ENCODE measurements at regions not wholly inside any gene's neighbourhood (a gene's known extent, or its start where the extent isn't known, plus 50 kb on each side); places are given as distances from the start of the nearest gene placed in this dataset.
"Not testable (repeated sequence)": the region's sequence is repeated elsewhere in the genome, so short reads cannot be mapped to it uniquely, and the experiment has no call there.

- no peak for TF ChIP-seq CTCF (IDR thresholded peaks at IDR 0.05)
- no peaks in the 10 kb centered on the region for H3K9me3 ChIP-seq
- no peaks in the 10 kb centered on the region for H3K4me1 ChIP-seq
Measured at GRCh38 chr14:105710119-105711043, 184.0 kb downstream of the TMEM121 start.

DNA sequence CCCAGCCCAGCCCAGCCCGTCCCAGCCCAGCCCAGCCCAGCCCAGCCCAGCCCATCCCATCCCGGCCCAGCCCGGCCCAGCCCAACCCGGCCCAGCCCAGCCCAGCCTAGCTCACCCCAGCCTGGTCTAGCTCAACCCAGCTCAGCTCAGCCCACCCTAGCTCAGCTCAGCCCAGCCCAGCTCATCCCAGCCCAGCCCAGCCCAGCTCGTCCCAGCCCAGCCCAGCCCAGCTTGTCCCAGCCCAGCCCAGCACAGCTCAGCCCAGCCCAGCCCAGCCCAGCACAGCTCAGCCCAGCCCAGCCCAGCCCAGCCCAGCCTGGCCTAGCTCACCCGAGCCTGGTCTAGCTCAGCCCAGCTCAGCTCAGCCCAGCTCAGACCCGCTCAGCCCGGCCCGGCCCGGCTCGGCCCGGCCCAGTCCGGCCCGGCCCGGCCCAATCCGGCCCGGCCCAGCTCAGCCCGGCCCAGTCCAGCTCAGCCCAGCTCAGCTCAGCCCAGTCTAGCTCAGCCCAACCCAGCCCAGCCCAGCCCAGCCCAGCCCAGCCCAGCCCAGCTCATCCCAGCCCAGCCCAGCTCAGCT lies 184.7 kb downstream of the TMEM121 start:
- Histone ChIP-seq H3K4me1 (no peaks in the 10 kb centered on the region), H3K9me3 (no peaks in the 10 kb centered on the region), H3K4me3 (no peak overlapping the region), H3K27me3 (peaks cover 0 to under 1% of the 10 kb centered on the region in 2 donors), H3K36me3 (no peaks in the 10 kb centered on the region), H3K27ac (no peak overlapping the region)
- intact Hi-C loops (cut with DNase I): no loop called here
- no peak for TF ChIP-seq CTCF (IDR thresholded peaks at IDR 0.05)
- ATAC-seq (no peak), DNase-seq (no peak)

More at GRCh38 chr14:105710119-105711043, 184.0 kb downstream of the TMEM121 start:
- Histone ChIP-seq H3K27me3 (peaks cover 0 to 5% of the 10 kb centered on the region in 2 donors), H3K4me3 (no peak overlapping the region), H3K36me3 (no peaks in the 10 kb centered on the region), H3K27ac (no peak overlapping the region)
- intact Hi-C loops (cut with DNase I): no loop called here
- DNase-seq: peak in 1 of 4 donors; percentile 70
- ATAC-seq: no peak

GRCh38 chr14:105711841-105712460 lies 185.6 kb downstream of the TMEM121 start:
- no peak for TF ChIP-seq CTCF (IDR thresholded peaks at IDR 0.05)
- intact Hi-C loops (cut with DNase I): no loop called here
- no peaks in the 10 kb centered on the region for H3K9me3 ChIP-seq
- H3K27ac ChIP-seq: no peak overlapping the region
- no peaks in the 10 kb centered on the region for H3K27me3 ChIP-seq
- no peak for DNase-seq
- H3K4me1 ChIP-seq: no peaks in the 10 kb centered on the region
- H3K36me3 ChIP-seq: no peaks in the 10 kb centered on the region
- no peak overlapping the region for H3K4me3 ChIP-seq
- ATAC-seq: no peak

GRCh38 chr14:105712670-105713069 lies 186.3 kb downstream of the TMEM121 start:
- H3K4me1 ChIP-seq; ATAC-seq; H3K27me3 ChIP-seq; H3K4me3 ChIP-seq; H3K27ac ChIP-seq; H3K9me3 ChIP-seq; H3K36me3 ChIP-seq; intact Hi-C loops (cut with DNase I): not testable (repeated sequence)
- DNase-seq: peak in 1 of 4 donors; percentile 74

GRCh38 chr14:105713160-105713559 lies 186.8 kb downstream of the TMEM121 start:
- H3K36me3 ChIP-seq; DNase-seq; H3K9me3 ChIP-seq; H3K27me3 ChIP-seq; ATAC-seq; intact Hi-C loops (cut with DNase I); H3K27ac ChIP-seq; H3K4me1 ChIP-seq; H3K4me3 ChIP-seq: not testable (repeated sequence)

DNA sequence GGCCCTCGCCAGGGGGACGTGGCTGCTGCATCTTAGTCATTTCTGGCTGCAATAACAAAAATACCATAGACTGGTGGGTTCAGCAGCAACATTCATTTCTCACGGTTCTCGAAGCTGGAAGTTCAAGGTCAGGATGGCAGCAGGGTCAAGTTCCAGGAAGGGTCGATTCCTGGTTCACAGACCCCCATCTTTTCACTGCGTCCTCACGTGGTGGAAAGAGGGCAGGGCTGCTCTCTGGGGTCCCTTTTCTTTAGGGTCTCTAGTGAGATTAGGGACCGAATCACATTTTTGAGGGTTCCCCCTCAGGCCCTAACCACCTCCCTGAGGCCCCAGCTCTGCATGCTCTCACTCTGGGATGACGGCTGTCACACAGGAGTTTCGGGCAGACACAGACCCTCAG lies 187.5 kb downstream of the TMEM121 start:
- intact Hi-C loops (cut with DNase I); H3K27ac ChIP-seq; ATAC-seq; H3K4me3 ChIP-seq; H3K27me3 ChIP-seq; H3K9me3 ChIP-seq; H3K36me3 ChIP-seq; H3K4me1 ChIP-seq: not testable (repeated sequence)
- peak in 1 of 4 donors; percentile 13 for DNase-seq

GRCh38 chr14:105718787-105719186 lies 192.4 kb downstream of the TMEM121 start:
- ATAC-seq; H3K4me1 ChIP-seq; intact Hi-C loops (cut with DNase I); H3K9me3 ChIP-seq; H3K4me3 ChIP-seq; H3K27me3 ChIP-seq; H3K27ac ChIP-seq; H3K36me3 ChIP-seq; DNase-seq: not testable (repeated sequence)

- ATAC-seq; H3K27ac ChIP-seq; intact Hi-C loops (cut with DNase I); H3K36me3 ChIP-seq; H3K4me1 ChIP-seq; H3K4me3 ChIP-seq; H3K9me3 ChIP-seq; DNase-seq; H3K27me3 ChIP-seq: not testable (repeated sequence)
Measured at GRCh38 chr14:105720106-105720505, 193.7 kb downstream of the TMEM121 start.

DNA sequence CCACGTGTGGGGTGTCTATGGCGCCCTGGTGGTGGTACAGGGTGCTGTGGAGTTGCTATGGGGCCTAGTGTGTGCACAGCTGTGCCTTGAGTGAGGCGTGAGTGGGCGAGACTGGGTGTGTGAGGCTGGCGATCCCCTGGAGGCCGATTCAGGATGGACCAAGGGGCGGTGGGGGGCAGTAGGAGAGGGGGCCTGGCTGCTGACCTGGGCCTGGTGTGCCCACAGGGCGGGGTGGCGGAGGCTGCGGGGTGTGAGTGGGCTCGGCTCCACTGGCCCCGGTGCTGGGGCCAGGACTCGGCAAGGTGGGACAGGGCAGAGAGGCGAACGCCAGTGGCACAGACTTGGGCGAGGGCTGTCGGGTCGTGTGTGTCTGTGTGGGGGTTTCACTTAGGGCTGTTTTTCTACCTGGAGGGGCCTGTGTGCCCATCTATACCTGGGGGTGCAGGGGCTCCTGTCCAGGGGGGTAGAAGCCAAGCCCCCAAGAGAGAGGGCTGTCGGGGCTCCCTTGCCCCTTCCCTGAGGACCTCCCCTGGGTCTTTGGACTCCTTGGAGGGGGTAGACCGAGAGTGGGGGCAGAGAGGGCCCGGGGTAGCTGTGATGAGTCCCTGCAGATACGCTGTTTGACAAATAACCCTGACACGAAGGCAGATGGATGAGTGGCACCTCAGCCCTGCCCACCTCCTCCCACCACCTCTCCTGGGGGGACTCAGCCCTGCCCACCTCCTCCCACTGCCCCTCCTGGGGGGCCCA lies 194.6 kb downstream of the TMEM121 start:
- H3K9me3 ChIP-seq; H3K4me3 ChIP-seq; intact Hi-C loops (cut with DNase I); H3K36me3 ChIP-seq; H3K27me3 ChIP-seq; H3K27ac ChIP-seq; ATAC-seq; H3K4me1 ChIP-seq: not testable (repeated sequence)
- peak in 2 of 4 donors; percentile 11 to 50 for DNase-seq

Data from left lung (tissue), 4 donors.